HCT116 (cell line): ENCODE measurements at regions not wholly inside any gene's neighbourhood (a gene's known extent, or its start where the extent isn't known, plus 50 kb on each side); places are given as distances from the start of the nearest gene placed in this dataset.

ENCODE experiments used
- ATAC-seq: fragments of 200-7000 bp; cut with Tn5 transposase; 2 replicates; pipeline ENCODE4 v1.9.1; 2020; ENCODE audit warnings: mild to moderate bottlenecking, moderate library complexity
- BruUV-seq: library from RNA; stranded (reverse); fragments of 400-500 nt; replicated peaks from 2 replicates; lab custom pipeline; 2021; lab: Mats Ljungman, UMichigan
- CTCF ChIA-PET: fragments of 300-600 bp; sonication (Branson Sonifier 250); formaldehyde crosslinking; loops from one replicate; lab custom pipeline; 2021; ENCODE audit warnings: antibody characterized with exemption; lab: Charles Lee
- POLR2A ChIA-PET: fragments of 300-600, 350-600 bp; sonication (Branson Sonifier 250); formaldehyde crosslinking; loops from one replicate; lab custom pipeline; 2021; ENCODE audit warnings: antibody characterized with exemption; lab: Charles Lee
- RAD21 ChIA-PET, 2 experiments: fragments of 300-600 bp; sonication (Branson Sonifier 250); formaldehyde crosslinking; loops; one replicate each; lab custom pipeline; 2023; ENCODE audit warnings: low total read pairs in 2 of 2; ENCODE audit not compliant: uncharacterized antibody in 2 of 2, unreplicated experiment in 2 of 2, low non-redundant PET in 1 of 2; lab: Charles Lee
- DNase-seq: peaks from one replicate; pipeline ENCODE4 v3.0.0-alpha.2; 2010; ENCODE audit warnings: low read depth, low spot score
- H2AFZ ChIP-seq: fragments of 200-600 bp; shearing (Covaris generic), sonication (generic); 2 replicates; pipeline ENCODE4 v1.6.1; 2017; ENCODE audit warnings: low read depth, mixed run types, mixed read lengths, antibody characterized with exemption, low read length; ENCODE audit not compliant: poor library complexity, severe bottlenecking
- H3K27ac ChIP-seq: 2 replicates; pipeline ENCODE4 v1.5.1; 2012; ENCODE audit warnings: low read depth, low read length
- H3K27me3 ChIP-seq: fragments of 200-600 bp; sonication (generic); 2 replicates; pipeline ENCODE4 v1.6.1; 2016; ENCODE audit warnings: mixed run types, low read length, mixed read lengths; ENCODE audit not compliant: insufficient read depth
- H3K36me3 ChIP-seq, 2 experiments: fragments of 200-500 bp in 1 of 2; fragments of 200-600 bp in 1 of 2; sonication (Bioruptor generic) in 1 of 2; sonication (generic) in 1 of 2; 2 replicates each; pipeline versions ENCODE4 v1.5.1 to v1.6.1; 2014 to 2016; ENCODE audit warnings: low read length in 2 of 2, inconsistent platforms in 1 of 2, mixed read lengths in 1 of 2, mixed run types in 1 of 2; ENCODE audit not compliant: insufficient read depth in 2 of 2, control insufficient read depth in 1 of 2
- H3K4me1 ChIP-seq, 2 experiments: fragments of 200-600 bp in 1 of 2; sonication (generic) in 1 of 2; 2 replicates each; pipeline versions ENCODE4 v1.5.1 to v1.6.1; 2012 to 2017; ENCODE audit warnings: low read length in 2 of 2, inconsistent platforms in 1 of 2, mild to moderate bottlenecking in 1 of 2, mixed read lengths in 1 of 2, mixed run types in 1 of 2, moderate library complexity in 1 of 2; ENCODE audit not compliant: insufficient read depth in 2 of 2, control insufficient read depth in 1 of 2
- H3K4me2 ChIP-seq: fragments of 200-600 bp; sonication (generic); 2 replicates; pipeline ENCODE4 v1.6.1; 2017; ENCODE audit warnings: mixed run types, low read length, mixed read lengths
- H3K4me3 ChIP-seq, 2 experiments: fragments of 200-600 bp in 1 of 2; sonication (generic) in 1 of 2; replicated peaks in 1 of 2; 2 replicates each; pipeline ENCODE4 v1.5.1; 2011 to 2016; ENCODE audit warnings: low read length in 2 of 2, control low read depth in 1 of 2, low read depth in 1 of 2, mild to moderate bottlenecking in 1 of 2, mixed read lengths in 1 of 2, mixed run types in 1 of 2
- H3K79me2 ChIP-seq: fragments of 200-600 bp; sonication (generic); 2 replicates; pipeline ENCODE4 v1.6.1; 2017; ENCODE audit warnings: mild to moderate bottlenecking, mixed run types, low read length, moderate library complexity, mixed read lengths; ENCODE audit not compliant: insufficient read depth
- H3K9ac ChIP-seq: fragments of 200-600 bp; sonication (generic); 2 replicates; pipeline ENCODE4 v1.6.1; 2016; ENCODE audit warnings: low read length, mixed read lengths
- H3K9me2 ChIP-seq: fragments of 200-600 bp; sonication (generic), shearing (Covaris generic); 2 replicates; pipeline ENCODE4 v1.6.1; 2017; ENCODE audit warnings: mixed run types, mild to moderate bottlenecking, moderate library complexity; ENCODE audit not compliant: insufficient read depth
- H3K9me3 ChIP-seq, 2 experiments: fragments of 200-500 bp in 1 of 2; fragments of 200-600 bp in 1 of 2; sonication (Bioruptor generic) in 1 of 2; sonication (generic) in 1 of 2; 2 replicates each; pipeline ENCODE4 v1.6.1; 2014 to 2017; ENCODE audit warnings: low read length in 2 of 2, mixed read lengths in 2 of 2, inconsistent platforms in 1 of 2, low read depth in 1 of 2, mild to moderate bottlenecking in 1 of 2, mixed run types in 1 of 2, moderate library complexity in 1 of 2; ENCODE audit not compliant: control insufficient read depth in 1 of 2, insufficient read depth in 1 of 2
- H4K20me1 ChIP-seq: fragments of 200-600 bp; sonication (generic), shearing (Covaris generic); 2 replicates; pipeline ENCODE4 v1.6.1; 2017; ENCODE audit warnings: mixed run types, mild to moderate bottlenecking, moderate library complexity; ENCODE audit not compliant: insufficient read depth
- ATF3 ChIP-seq: IDR thresholded peaks from 2 replicates; pipeline ENCODE4 v1.6.1; 2012
- EGR1 ChIP-seq: IDR thresholded peaks from 2 replicates; pipeline ENCODE4 v1.6.1; 2012; ENCODE audit warnings: low read depth
- FOSL1 ChIP-seq: IDR thresholded peaks from 2 replicates; pipeline ENCODE4 v1.6.1; 2012; ENCODE audit warnings: low read depth
- JUND ChIP-seq: IDR thresholded peaks from 2 replicates; pipeline ENCODE4 v1.6.1; 2012
- MAX ChIP-seq: IDR thresholded peaks from 2 replicates; pipeline ENCODE4 v1.6.1; 2012
- POLR2A ChIP-seq: IDR thresholded peaks from 2 replicates; pipeline ENCODE4 v1.7.0; 2011; ENCODE audit warnings: borderline replicate concordance; ENCODE audit not compliant: insufficient read depth, insufficient read length; ENCODE audit errors: extremely low read depth
- RAD21 ChIP-seq: IDR thresholded peaks from 2 replicates; pipeline ENCODE4 v1.6.1; 2012; ENCODE audit warnings: low read depth, mild to moderate bottlenecking
- REST ChIP-seq: IDR thresholded peaks from 2 replicates; pipeline ENCODE4 v1.6.1; 2012; ENCODE audit warnings: low read depth
- SIN3A ChIP-seq: IDR thresholded peaks from 2 replicates; pipeline ENCODE4 v1.6.1; 2012; ENCODE audit warnings: low read depth
- SP1 ChIP-seq: IDR thresholded peaks from 2 replicates; pipeline ENCODE4 v1.6.1; 2012; ENCODE audit warnings: low read depth
- TCF7L2 ChIP-seq: IDR thresholded peaks from 2 replicates; pipeline ENCODE4 v1.7.0; 2011; ENCODE audit warnings: borderline replicate concordance, inconsistent platforms; ENCODE audit not compliant: insufficient read depth, insufficient read length; ENCODE audit errors: extremely low read depth
- ZFX ChIP-seq: fragments of 450-650 bp; IDR thresholded peaks from 2 replicates; pipeline ENCODE4 v1.6.1; 2017
- intact Hi-C: fragments of 100-400 bp; cut with micrococcal nuclease; formaldehyde crosslinking; loops from 2 replicates; pipeline ENCODE4 v1.10.0; 2022

GRCh38 chr5:97627272-97627671 is 444.2 kb upstream of the RIOK2 start:
- Histone ChIP-seq H3K4me1 (peaks cover 3 to 5% of the 10 kb centered on the region in 2 experiments; a peak in 2 of 4 replicates), H3K4me3 (no peak overlapping the region), H2AFZ (no peak overlapping the region), H4K20me1 (no peaks in the 10 kb centered on the region), H3K9me2 (no peaks in the 10 kb centered on the region), H3K27ac (no peak overlapping the region), H3K4me2 (no peak overlapping the region), H3K27me3 (no peaks in the 10 kb centered on the region), H3K79me2 (no peaks in the 10 kb centered on the region), H3K9me3 (no peaks in the 10 kb centered on the region), H3K36me3 (no peaks in the 10 kb centered on the region), H3K9ac (no peak overlapping the region)
- ChIA-PET POLR2A (no interaction called here), RAD21 (no interaction called here), CTCF (interaction anchor here (1.1 kb wide), 1 partner anchor 523 kb away, joined by 3 read pairs; no protein-coding TSS in a partner anchor)
- DNase-seq (no peak), ATAC-seq (no peak)
- no TSS peak for BruUV-seq
- no peak for TF ChIP-seq FOSL1
- no peak for TF ChIP-seq REST
- no peak for TF ChIP-seq ATF3
- no peak for TF ChIP-seq SIN3A
- no peak for TF ChIP-seq RAD21
- no peak for TF ChIP-seq TCF7L2
- no peak for TF ChIP-seq JUND
- TF ChIP-seq MAX: no peak
- no peak for TF ChIP-seq POLR2A
- no peak for TF ChIP-seq ZFX
- TF ChIP-seq EGR1: no peak
- no peak for TF ChIP-seq SP1
- intact Hi-C loops: no loop called here
